ENCODE measurements at regions not wholly inside any gene's neighbourhood (a gene's known extent, or its start where the extent isn't known, plus 50 kb on each side); places are given as distances from the start of the nearest gene placed in this dataset.

DNA sequence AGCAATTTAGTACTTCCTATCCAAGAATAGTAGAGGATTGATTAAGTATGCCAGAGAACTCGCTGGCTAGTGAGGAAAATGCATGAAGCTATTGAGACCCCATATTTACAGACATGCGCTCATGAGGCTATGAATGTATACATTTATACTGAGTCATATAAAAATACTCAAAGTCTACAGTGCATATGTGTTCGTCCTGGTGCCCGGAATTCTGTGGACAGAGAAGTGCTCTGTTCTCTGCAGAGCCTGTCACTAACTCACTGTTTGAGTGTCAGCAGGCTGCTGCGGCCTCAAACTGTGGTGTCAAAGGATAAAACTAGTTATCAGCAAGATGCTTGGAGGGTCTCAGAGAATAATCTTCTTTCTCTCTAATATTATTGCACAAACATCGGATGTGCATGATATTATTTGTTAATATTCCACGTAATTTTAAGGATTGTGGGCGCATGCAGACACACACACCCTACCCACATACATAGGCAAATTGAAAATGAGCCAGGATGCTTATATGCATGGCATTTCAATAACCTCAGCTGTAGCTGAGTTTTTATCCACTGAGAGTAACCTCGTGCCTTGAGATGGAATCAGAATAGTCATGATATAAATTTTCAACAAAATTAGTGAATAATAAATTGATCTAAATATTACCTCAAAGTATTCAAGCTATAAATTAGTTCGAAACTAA is 50.0 kb upstream of the TSC22D2 start (continued):
- TF ChIP-seq, protein P1, sequence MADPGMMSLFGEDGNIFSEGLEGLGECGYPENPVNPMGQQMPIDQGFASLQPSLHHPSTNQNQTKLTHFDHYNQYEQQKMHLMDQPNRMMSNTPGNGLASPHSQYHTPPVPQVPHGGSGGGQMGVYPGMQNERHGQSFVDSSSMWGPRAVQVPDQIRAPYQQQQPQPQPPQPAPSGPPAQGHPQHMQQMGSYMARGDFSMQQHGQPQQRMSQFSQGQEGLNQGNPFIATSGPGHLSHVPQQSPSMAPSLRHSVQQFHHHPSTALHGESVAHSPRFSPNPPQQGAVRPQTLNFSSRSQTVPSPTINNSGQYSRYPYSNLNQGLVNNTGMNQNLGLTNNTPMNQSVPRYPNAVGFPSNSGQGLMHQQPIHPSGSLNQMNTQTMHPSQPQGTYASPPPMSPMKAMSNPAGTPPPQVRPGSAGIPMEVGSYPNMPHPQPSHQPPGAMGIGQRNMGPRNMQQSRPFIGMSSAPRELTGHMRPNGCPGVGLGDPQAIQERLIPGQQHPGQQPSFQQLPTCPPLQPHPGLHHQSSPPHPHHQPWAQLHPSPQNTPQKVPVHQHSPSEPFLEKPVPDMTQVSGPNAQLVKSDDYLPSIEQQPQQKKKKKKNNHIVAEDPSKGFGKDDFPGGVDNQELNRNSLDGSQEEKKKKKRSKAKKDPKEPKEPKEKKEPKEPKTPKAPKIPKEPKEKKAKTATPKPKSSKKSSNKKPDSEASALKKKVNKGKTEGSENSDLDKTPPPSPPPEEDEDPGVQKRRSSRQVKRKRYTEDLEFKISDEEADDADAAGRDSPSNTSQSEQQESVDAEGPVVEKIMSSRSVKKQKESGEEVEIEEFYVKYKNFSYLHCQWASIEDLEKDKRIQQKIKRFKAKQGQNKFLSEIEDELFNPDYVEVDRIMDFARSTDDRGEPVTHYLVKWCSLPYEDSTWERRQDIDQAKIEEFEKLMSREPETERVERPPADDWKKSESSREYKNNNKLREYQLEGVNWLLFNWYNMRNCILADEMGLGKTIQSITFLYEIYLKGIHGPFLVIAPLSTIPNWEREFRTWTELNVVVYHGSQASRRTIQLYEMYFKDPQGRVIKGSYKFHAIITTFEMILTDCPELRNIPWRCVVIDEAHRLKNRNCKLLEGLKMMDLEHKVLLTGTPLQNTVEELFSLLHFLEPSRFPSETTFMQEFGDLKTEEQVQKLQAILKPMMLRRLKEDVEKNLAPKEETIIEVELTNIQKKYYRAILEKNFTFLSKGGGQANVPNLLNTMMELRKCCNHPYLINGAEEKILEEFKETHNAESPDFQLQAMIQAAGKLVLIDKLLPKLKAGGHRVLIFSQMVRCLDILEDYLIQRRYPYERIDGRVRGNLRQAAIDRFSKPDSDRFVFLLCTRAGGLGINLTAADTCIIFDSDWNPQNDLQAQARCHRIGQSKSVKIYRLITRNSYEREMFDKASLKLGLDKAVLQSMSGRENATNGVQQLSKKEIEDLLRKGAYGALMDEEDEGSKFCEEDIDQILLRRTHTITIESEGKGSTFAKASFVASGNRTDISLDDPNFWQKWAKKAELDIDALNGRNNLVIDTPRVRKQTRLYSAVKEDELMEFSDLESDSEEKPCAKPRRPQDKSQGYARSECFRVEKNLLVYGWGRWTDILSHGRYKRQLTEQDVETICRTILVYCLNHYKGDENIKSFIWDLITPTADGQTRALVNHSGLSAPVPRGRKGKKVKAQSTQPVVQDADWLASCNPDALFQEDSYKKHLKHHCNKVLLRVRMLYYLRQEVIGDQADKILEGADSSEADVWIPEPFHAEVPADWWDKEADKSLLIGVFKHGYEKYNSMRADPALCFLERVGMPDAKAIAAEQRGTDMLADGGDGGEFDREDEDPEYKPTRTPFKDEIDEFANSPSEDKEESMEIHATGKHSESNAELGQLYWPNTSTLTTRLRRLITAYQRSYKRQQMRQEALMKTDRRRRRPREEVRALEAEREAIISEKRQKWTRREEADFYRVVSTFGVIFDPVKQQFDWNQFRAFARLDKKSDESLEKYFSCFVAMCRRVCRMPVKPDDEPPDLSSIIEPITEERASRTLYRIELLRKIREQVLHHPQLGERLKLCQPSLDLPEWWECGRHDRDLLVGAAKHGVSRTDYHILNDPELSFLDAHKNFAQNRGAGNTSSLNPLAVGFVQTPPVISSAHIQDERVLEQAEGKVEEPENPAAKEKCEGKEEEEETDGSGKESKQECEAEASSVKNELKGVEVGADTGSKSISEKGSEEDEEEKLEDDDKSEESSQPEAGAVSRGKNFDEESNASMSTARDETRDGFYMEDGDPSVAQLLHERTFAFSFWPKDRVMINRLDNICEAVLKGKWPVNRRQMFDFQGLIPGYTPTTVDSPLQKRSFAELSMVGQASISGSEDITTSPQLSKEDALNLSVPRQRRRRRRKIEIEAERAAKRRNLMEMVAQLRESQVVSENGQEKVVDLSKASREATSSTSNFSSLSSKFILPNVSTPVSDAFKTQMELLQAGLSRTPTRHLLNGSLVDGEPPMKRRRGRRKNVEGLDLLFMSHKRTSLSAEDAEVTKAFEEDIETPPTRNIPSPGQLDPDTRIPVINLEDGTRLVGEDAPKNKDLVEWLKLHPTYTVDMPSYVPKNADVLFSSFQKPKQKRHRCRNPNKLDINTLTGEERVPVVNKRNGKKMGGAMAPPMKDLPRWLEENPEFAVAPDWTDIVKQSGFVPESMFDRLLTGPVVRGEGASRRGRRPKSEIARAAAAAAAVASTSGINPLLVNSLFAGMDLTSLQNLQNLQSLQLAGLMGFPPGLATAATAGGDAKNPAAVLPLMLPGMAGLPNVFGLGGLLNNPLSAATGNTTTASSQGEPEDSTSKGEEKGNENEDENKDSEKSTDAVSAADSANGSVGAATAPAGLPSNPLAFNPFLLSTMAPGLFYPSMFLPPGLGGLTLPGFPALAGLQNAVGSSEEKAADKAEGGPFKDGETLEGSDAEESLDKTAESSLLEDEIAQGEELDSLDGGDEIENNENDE (IDR thresholded peaks at IDR 0.05; ENCODE audit: insufficient replicate concordance, low read length) = no peak
- TF ChIP-seq MAX (IDR thresholded peaks at IDR 0.05) (no peak), SUZ12 (IDR thresholded peaks at IDR 0.05; ENCODE audit: low read length) (no peak), TBP (IDR thresholded peaks at IDR 0.05; ENCODE audit: low read depth, low read length) (no peak), CBX5 (IDR thresholded peaks at IDR 0.05; ENCODE audit: low read depth, low read length) (no peak), TAF1 (IDR thresholded peaks at IDR 0.05; ENCODE audit: low read depth, low read length) (no peak), GTF2F1 (IDR thresholded peaks at IDR 0.05; ENCODE audit: borderline replicate concordance, low read depth, low read length) (no peak), EGR1 (IDR thresholded peaks at IDR 0.05; ENCODE audit: borderline replicate concordance, low read depth, low read length) (no peak), ZNF274 (IDR thresholded peaks at IDR 0.05; ENCODE audit: borderline replicate concordance, extremely low read depth, low read length) (no peak), HDAC6 (IDR thresholded peaks at IDR 0.05; ENCODE audit: low read depth, low read length) (no peak), KDM4A (IDR thresholded peaks at IDR 0.05; ENCODE audit: low read depth, low read length, severe bottlenecking) (no peak), POLR2A (IDR thresholded peaks at IDR 0.05; ENCODE audit: control extremely low read depth in 1 of 2, low read depth in 2 of 2, low read length in 2 of 2) (no peak)
